Heart left ventricle (tissue), 16 donors: ENCODE measurements at regions not wholly inside any gene's neighbourhood (a gene's known extent, or its start where the extent isn't known, plus 50 kb on each side); places are given as distances from the start of the nearest gene placed in this dataset.

Experiments used
- ATAC-seq, 4 donors: fragments of 200-7000 bp; cut with Tn5 transposase; one replicate each; pipeline ENCODE4 v1.9.1; 2020 to 2022; ENCODE audit warnings: moderate library complexity in 4 of 4, mild to moderate bottlenecking in 3 of 4, moderate number of reproducible peaks in 1 of 4
- DNase-seq, 5 donors: peaks; one replicate each; pipeline ENCODE4 v3.0.0-alpha.2; 2020
- H3K27ac ChIP-seq, 12 donors: fragments of 200-600 bp; sonication (generic) in 4 of 12; one replicate each; pipeline versions ENCODE4 v1.5.0 to v1.8.0; 2016 to 2022; ENCODE audit warnings: mild to moderate bottlenecking in 2 of 12
- H3K27me3 ChIP-seq, 9 donors: fragments of 200-600 bp; sonication (generic) in 2 of 9; one replicate each; pipeline versions ENCODE4 v1.5.1 to v1.8.0; 2016 to 2022; ENCODE audit warnings: mild to moderate bottlenecking in 3 of 9
- H3K36me3 ChIP-seq, 9 donors: fragments of 200-600 bp; sonication (generic) in 2 of 9; one replicate each; pipeline versions ENCODE4 v1.5.0 to v1.8.0; 2018 to 2022; ENCODE audit warnings: mild to moderate bottlenecking in 2 of 9
- H3K4me1 ChIP-seq, 12 donors: fragments of 200-600 bp; sonication (generic) in 4 of 12; one replicate each; pipeline versions ENCODE4 v1.5.0 to v1.8.0; 2016 to 2022; ENCODE audit warnings: mild to moderate bottlenecking in 3 of 12
- H3K4me3 ChIP-seq, 12 donors: fragments of 200-600 bp; sonication (generic) in 4 of 12; one replicate each; pipeline versions ENCODE4 v1.5.0 to v1.8.0; 2017 to 2022; ENCODE audit warnings: mild to moderate bottlenecking in 9 of 12, moderate library complexity in 4 of 12
- H3K9me3 ChIP-seq, 12 donors: fragments of 200-600 bp; sonication (generic) in 4 of 12; one replicate each; pipeline versions ENCODE4 v1.5.0 to v1.8.0; 2016 to 2022; ENCODE audit warnings: mild to moderate bottlenecking in 1 of 12
- POLR2A ChIP-seq, 2 donors: fragments of 450-650 bp; IDR thresholded peaks; one replicate each; pipeline ENCODE4 v1.6.1; 2017; ENCODE audit warnings: antibody characterized with exemption in 2 of 2, mild to moderate bottlenecking in 2 of 2, moderate library complexity in 2 of 2
- WGBS, 4 donors: extraction: QIAGEN DNeasy Blood & Tissue Kit in 2 of 4; methylation state at CpG; one replicate each; pipeline versions ENCODE4 v1.1.5 to v1.1.7; 2013 to 2018; 5-methylcytosine and 5-hydroxymethylcytosine counted together
- intact Hi-C, 10 donors: fragments of 100-400 bp; cut with DNase I; formaldehyde crosslinking; loops; one replicate each; pipeline versions ENCODE4 v1.11.1 to v1.14.2; 2022
- TF ChIP-seq, protein P1 (sequence below), 12 donors: fragments of 200-600 bp; sonication (generic) in 4 of 12; IDR thresholded peaks; one replicate each; pipeline versions ENCODE4 v1.5.0 to v1.8.0; 2018 to 2022; ENCODE audit warnings: antibody characterized with exemption in 12 of 12, mild to moderate bottlenecking in 5 of 12
- donor health status: ischemic (EF 13 %, LVEDD 7.1; RV severe dilation, severe dysfunction).
- donor health status: healthy with polysubstance abuse.
- donor health status: DM: no; HTN: yes; CAD: no.
- donor health status: DM: no; HTN: no; CAD: no.
- donor health status: ischemic (EF 25% LVEDD 6.9; RV normal size, moderate dysfunction).
- donor health status: ischemic (EF 25% LVEDD 5.7; RV mildly dilated, moderate dysfunction).
- donor health status: healthy.
- donor health status: DM: yes; HTN: yes; CAD: no.
- donor health status: ischemic (EF 35%, LVEDD 5.7; RV mildly dilated, moderate dysfunction).
- donor health status: nonischemic (EF 11% LVEDD 7.7; RV severe dilation, severe dysfunction).
- donor health status: DM: yes; HTN: yes; CAD: no.
- donor health status: PGD.
- donor health status: ischemic (EF 29% LVEDD 5.4; RV normal size, mild dysfunction).
- donor health status: nonischemic (EF 23%, LVEDD 6.1; RV moderate dilation, normal function).

DNA sequence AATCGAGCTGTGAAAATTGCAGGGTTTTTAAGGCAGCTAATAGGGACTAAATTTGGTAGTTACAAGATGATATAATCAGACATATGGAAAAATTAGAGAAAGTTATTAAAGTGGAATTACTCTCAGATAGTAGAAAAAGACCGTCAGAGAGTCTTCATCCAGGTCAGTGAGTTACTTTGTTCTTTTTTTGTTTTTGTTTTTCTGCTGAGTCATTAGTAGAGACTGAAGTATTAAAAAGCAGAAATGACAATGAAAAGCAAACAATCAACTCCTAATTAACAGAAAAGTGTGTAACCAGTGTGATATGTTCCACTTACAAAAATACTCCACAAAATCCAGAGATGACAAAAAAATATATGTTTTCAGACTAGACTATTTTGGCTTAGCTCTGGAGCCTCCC is 480.4 kb upstream of the COX7C start:
- no peaks in the 10 kb centered on the region for H3K4me1 ChIP-seq
- intact Hi-C loops: no loop called here
- 78 to 83% (median 81%) methylated on average over 2 of the region's 2 CpGs for WGBS, 4 donors
- H3K9me3 ChIP-seq: no peaks in the 10 kb centered on the region
- DNase-seq (no peak), ATAC-seq (no peak)
- H3K4me3 ChIP-seq: no peak overlapping the region
- H3K27ac ChIP-seq: no peak overlapping the region
- no peaks in the 10 kb centered on the region for H3K36me3 ChIP-seq
- no peaks in the 10 kb centered on the region for H3K27me3 ChIP-seq
- TF ChIP-seq POLR2A (IDR thresholded peaks at IDR 0.05): no peak
- TF ChIP-seq, protein P1, sequence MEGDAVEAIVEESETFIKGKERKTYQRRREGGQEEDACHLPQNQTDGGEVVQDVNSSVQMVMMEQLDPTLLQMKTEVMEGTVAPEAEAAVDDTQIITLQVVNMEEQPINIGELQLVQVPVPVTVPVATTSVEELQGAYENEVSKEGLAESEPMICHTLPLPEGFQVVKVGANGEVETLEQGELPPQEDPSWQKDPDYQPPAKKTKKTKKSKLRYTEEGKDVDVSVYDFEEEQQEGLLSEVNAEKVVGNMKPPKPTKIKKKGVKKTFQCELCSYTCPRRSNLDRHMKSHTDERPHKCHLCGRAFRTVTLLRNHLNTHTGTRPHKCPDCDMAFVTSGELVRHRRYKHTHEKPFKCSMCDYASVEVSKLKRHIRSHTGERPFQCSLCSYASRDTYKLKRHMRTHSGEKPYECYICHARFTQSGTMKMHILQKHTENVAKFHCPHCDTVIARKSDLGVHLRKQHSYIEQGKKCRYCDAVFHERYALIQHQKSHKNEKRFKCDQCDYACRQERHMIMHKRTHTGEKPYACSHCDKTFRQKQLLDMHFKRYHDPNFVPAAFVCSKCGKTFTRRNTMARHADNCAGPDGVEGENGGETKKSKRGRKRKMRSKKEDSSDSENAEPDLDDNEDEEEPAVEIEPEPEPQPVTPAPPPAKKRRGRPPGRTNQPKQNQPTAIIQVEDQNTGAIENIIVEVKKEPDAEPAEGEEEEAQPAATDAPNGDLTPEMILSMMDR (IDR thresholded peaks at IDR 0.05): no peak

DNA sequence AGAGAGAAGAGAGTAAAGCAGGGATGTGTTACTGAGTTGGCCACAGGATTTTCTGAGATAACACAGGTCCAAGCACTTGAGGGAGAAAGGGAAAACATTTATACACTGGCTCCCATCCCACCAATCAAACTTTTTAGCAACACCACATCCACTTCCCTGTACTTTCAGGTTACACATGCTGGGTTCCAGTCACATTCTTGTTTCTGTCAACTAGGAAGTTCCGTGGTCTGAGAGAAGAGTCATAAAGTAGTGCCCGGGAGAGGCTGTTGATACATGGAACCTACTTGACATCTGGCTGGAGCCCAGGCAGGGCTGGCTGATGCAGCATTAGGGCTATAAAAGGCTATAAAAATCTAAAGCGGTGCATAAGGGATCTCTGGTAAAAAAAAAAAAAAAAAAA is 473.9 kb upstream of the COX7C start:
- no peak overlapping the region for H3K4me3 ChIP-seq
- intact Hi-C loops: no loop called here
- H3K27me3 ChIP-seq: no peaks in the 10 kb centered on the region
- no peak for TF ChIP-seq POLR2A (IDR thresholded peaks at IDR 0.05)
- TF ChIP-seq, protein P1 (IDR thresholded peaks at IDR 0.05): no peak
- H3K27ac ChIP-seq: no peak overlapping the region
- WGBS, 4 donors: 39 to 50% (median 43%) methylated on average over 3 of the region's 3 CpGs
- DNase-seq (peak in 3 of 5 donors; percentile 24 to 35 (median 27)), ATAC-seq (peak in 3 of 4 donors; percentile 36 to 87 (median 85))
- H3K36me3 ChIP-seq: no peaks in the 10 kb centered on the region
- no peaks in the 10 kb centered on the region for H3K4me1 ChIP-seq
- H3K9me3 ChIP-seq: peaks cover 0 to 2% (median 0%) of the 10 kb centered on the region in 12 donors

DNA sequence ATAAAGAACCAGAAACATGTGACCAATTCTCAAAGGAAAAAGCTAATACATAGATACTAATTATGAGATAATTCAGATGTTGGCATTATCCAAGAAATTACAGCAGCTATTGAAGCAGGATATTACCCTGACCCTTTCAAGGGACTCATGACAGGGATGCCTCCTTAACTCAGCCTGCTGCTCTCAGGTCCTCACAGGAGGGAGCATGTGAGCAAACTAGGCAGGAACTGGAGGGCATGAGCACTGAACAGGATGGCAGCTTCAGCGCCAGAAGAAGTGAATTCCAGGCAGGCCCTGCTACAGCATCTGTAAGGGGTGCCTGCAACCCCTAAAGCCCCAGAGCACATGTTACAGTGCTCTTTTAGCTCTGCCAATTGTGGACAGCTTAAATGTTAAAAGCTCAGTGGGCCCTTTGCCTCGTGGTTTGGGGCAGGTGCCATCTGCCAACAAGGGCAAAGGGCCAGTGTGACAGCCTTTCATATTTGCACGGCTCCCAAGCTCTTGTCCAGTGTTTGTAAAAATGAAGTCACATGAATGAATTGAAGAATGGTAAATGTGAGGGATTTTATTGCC is 464.7 kb upstream of the COX7C start:
- H3K4me1 ChIP-seq: no peaks in the 10 kb centered on the region
- H3K36me3 ChIP-seq: no peaks in the 10 kb centered on the region
- no peak overlapping the region for H3K27ac ChIP-seq
- H3K27me3 ChIP-seq: no peaks in the 10 kb centered on the region
- WGBS, 4 donors: 56 to 76% (median 67%) methylated on average over 3 of the region's 3 CpGs
- intact Hi-C loops: no loop called here
- no peak for ATAC-seq
- DNase-seq: no peak
- no peak for TF ChIP-seq POLR2A (IDR thresholded peaks at IDR 0.05)
- TF ChIP-seq, protein P1 (IDR thresholded peaks at IDR 0.05): no peak
- no peak overlapping the region for H3K4me3 ChIP-seq
- H3K9me3 ChIP-seq: no peaks in the 10 kb centered on the region

DNA sequence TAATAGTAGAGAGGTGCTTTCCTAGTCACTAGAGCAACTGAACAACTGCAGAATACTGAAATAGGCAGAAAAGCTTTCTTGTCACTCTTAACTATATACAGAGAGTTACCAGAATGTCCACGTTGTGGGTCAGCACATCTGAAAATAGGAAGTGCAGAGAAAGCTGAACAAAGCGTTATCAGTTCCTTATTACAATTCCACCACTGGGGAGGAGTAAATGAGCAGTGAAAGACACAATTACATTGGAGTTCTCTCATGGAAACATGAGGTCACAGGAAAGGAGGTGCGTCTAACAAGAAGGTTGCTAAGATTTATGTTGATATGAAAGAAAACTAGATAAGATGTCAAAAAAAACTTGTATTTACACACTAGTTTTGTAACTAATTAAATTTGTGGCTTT is 461.9 kb upstream of the COX7C start:
- H3K4me1 ChIP-seq: no peaks in the 10 kb centered on the region
- ATAC-seq (no peak), DNase-seq (no peak)
- no peak overlapping the region for H3K4me3 ChIP-seq
- 25 to 38% (median 30%) methylated on average over 3 of the region's 3 CpGs for WGBS, 4 donors
- intact Hi-C loops: no loop called here
- no peaks in the 10 kb centered on the region for H3K27me3 ChIP-seq
- H3K27ac ChIP-seq: no peak overlapping the region
- no peaks in the 10 kb centered on the region for H3K36me3 ChIP-seq
- H3K9me3 ChIP-seq: no peaks in the 10 kb centered on the region
- TF ChIP-seq, protein P1 (IDR thresholded peaks at IDR 0.05): no peak
- no peak for TF ChIP-seq POLR2A (IDR thresholded peaks at IDR 0.05)
